Activated naive CD4-positive, alpha-beta T cell treated with anti-CD3 and anti-CD28 coated beads for 36 hours (primary cell): ENCODE measurements at regions not wholly inside any gene's neighbourhood (a gene's known extent, or its start where the extent isn't known, plus 50 kb on each side); places are given as distances from the start of the nearest gene placed in this dataset.
"Not testable (repeated sequence)": the region's sequence is repeated elsewhere in the genome, so short reads cannot be mapped to it uniquely, and the experiment has no call there.

Experiments used
- CTCF ChIA-PET: fragments of 350-600 bp; sonication (Branson Sonifier 250); formaldehyde crosslinking; loops from one replicate; lab custom pipeline; 2021; ENCODE audit warnings: antibody characterized with exemption; lab: Charles Lee
- DNase-seq: peaks from one replicate; pipeline ENCODE4 v3.0.0-alpha.2; 2020
- H3K27ac Mint-ChIP-seq: one replicate; pipeline ENCODE4 v1.8.0; 2021; ENCODE audit warnings: mild to moderate bottlenecking, mixed read lengths
- H3K27me3 Mint-ChIP-seq: one replicate; pipeline ENCODE4 v1.8.0; 2021; ENCODE audit warnings: low read depth, mixed read lengths
- H3K36me3 Mint-ChIP-seq: one replicate; pipeline ENCODE4 v1.8.0; 2021; ENCODE audit warnings: low read depth, mixed read lengths
- H3K4me1 Mint-ChIP-seq: one replicate; pipeline ENCODE4 v1.8.0; 2021; ENCODE audit warnings: low read depth, mixed read lengths
- H3K4me3 Mint-ChIP-seq: one replicate; pipeline ENCODE4 v1.8.0; 2021; ENCODE audit warnings: mild to moderate bottlenecking, moderate library complexity, mixed read lengths
- H3K9me3 Mint-ChIP-seq: one replicate; pipeline ENCODE4 v1.8.0; 2021; ENCODE audit warnings: mixed read lengths
- intact Hi-C: fragments of 100-400 bp; cut with micrococcal nuclease; formaldehyde crosslinking; loops from one replicate; pipeline ENCODE4 v1.15.1; 2023

DNA sequence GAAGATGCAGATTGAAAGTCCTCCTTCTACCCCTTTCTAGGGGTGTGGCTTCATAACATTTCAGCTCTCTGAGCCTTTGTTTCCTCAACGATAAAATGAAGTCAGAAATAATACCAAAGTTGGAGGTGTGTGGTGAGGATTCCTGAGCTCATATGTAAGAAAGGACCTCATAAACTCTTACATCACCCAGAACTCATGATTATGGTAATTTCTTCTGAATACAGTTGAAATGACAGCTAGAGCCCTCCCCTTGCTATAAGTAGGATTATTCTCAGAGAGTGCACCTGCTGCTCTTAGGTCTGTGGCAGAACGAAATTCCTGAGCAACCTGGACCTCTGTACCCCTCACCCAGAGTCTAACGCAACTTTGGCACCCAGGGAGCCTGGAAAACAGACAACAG is 291.4 kb upstream of the KLF4 start:
- Mint-ChIP-seq H3K27ac (no peak overlapping the region), H3K4me1 (no peaks in the 10 kb centered on the region), H3K27me3 (no peaks in the 10 kb centered on the region), H3K9me3 (no peaks in the 10 kb centered on the region), H3K36me3 (no peaks in the 10 kb centered on the region), H3K4me3 (no peak overlapping the region)
- DNase-seq: no peak
- CTCF ChIA-PET: no interaction called here
- intact Hi-C loops: no loop called here

DNA sequence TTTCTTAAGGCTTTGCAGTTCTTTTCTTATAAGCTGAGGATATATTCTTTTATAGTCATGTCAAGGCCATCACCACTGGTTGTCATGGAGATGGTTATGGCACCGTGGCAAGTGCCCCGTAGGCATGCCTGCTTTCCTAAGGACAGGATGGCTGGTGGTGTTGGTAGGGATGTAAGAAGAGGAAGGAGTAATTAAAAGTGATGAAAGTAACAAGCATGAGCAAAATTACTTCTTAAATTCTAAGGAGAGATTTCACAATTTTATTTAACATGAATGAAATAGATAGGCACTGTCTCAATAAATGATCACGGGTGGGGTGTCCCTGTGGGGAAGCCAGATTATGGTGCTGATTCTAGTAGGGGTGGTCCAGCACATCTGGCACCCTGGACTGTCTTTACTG is 290.2 kb upstream of the KLF4 start:
- CTCF ChIA-PET: no interaction called here
- Mint-ChIP-seq H3K27ac (no peak overlapping the region), H3K4me1 (no peaks in the 10 kb centered on the region), H3K9me3 (no peaks in the 10 kb centered on the region), H3K27me3 (no peaks in the 10 kb centered on the region), H3K4me3 (no peak overlapping the region), H3K36me3 (no peaks in the 10 kb centered on the region)
- DNase-seq: no peak
- intact Hi-C loops: no loop called here

DNA sequence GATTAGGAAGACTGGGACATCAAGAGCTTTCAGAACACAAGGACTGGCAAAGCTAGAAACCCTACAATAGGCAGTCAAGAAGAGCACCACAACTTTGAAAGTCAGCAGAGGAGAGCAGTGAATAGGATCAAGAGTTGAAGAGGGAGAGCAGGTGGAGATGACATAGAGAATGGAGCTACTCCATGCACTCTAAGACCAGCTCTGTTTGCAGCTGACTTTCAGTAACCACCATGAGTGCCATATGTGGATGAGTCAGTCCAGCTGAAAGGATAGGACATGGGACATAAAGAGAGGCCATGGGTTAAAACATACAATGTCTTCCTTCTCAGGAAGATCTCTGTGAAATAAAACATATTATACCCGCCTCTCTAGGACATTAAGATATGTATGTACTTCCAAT is 289.1 kb upstream of the KLF4 start:
- Mint-ChIP-seq H3K36me3 (no peaks in the 10 kb centered on the region), H3K9me3 (no peaks in the 10 kb centered on the region), H3K27me3 (no peaks in the 10 kb centered on the region), H3K27ac (no peak overlapping the region), H3K4me1 (no peaks in the 10 kb centered on the region), H3K4me3 (no peak overlapping the region)
- DNase-seq: no peak
- intact Hi-C loops: no loop called here
- CTCF ChIA-PET: no interaction called here

DNA sequence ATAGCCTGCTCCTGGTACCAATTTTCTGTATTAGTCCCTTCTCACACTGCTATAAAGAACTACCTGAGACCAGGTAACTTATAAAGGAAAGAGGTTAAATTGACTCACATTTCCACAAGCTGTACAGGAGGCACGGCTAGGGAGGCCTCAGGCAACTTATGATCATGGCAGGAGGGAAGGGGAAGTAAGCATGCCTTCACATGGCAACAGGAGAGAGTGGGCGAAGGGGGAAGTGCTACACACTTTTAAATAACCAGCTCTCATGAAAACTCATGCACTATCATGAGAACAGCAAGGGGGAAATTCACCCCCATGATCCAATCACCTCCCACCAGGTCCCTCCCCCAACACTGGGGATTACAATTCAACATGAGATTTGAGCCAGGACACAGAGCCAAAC is 284.5 kb upstream of the KLF4 start:
- H3K27me3 Mint-ChIP-seq, H3K9me3 Mint-ChIP-seq, H3K27ac Mint-ChIP-seq, H3K36me3 Mint-ChIP-seq, H3K4me1 Mint-ChIP-seq, DNase-seq, H3K4me3 Mint-ChIP-seq, intact Hi-C loops, CTCF ChIA-PET: not testable (repeated sequence)

DNA sequence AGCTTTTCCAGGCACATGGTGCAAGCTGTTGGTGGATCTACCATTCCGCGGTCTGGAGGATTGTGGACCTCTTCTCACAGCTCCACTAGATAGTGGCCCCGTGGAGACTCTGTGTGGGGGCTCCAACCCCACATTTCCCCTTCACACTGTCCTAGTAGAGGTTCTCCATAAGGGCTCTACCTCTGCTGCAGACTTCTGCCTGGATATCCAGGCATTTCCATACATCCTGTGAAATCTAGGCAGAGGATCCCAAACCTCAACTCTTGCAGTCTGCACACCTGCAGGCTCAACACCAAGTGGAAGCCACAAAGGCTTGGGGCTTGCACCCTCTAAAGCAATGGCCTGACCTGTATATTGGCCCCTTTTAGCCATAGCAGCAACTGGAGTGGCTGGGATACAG is 283.4 kb upstream of the KLF4 start:
- Mint-ChIP-seq H3K36me3 (no peaks in the 10 kb centered on the region), H3K4me3 (no peak overlapping the region), H3K27ac (no peak overlapping the region), H3K4me1 (no peaks in the 10 kb centered on the region), H3K27me3 (no peaks in the 10 kb centered on the region), H3K9me3 (no peaks in the 10 kb centered on the region)
- no peak for DNase-seq
- intact Hi-C loops: no loop called here
- CTCF ChIA-PET: no interaction called here

DNA sequence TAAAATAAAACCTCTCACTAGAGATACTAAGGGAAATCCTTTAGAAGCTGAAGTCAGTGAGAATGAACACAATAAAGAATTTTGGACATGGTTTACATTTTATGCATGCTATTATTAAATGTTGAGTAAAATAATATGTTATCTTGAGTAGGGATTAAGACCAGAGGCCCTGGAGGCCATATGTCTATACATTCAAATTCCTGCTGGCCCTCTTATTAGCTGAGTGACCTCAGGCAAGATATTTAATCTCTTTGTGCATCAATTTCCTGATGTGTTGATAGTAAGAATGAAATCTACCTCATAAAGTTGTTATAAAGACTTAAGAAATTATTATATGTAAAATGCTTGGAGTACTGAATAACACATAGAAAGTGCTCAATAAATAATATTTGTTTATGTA is 281.1 kb upstream of the KLF4 start:
- intact Hi-C loops: no loop called here
- Mint-ChIP-seq H3K9me3 (no peaks in the 10 kb centered on the region), H3K27me3 (no peaks in the 10 kb centered on the region), H3K4me3 (no peak overlapping the region), H3K36me3 (no peaks in the 10 kb centered on the region), H3K4me1 (no peaks in the 10 kb centered on the region), H3K27ac (no peak overlapping the region)
- CTCF ChIA-PET: no interaction called here
- DNase-seq: no peak

DNA sequence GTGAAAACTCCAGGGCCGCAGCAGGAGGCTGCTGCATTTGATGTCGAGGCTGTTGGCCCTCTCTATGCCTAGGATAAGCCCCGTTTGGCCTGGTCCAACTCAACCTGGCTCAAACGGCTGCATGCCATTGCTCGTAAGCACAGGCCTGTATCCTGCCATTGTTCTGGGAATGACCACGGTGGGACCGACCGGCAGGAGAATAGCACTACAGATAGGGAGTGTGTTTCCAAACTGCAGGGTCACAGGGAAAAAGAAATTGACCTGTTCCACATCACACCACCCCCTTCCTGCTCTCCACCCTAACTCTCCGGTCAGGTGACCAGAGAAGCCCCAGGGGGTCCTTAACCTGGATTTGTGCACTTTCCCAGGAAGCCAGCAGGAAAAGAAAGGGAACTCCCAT is 278.7 kb upstream of the KLF4 start:
- Mint-ChIP-seq H3K4me3 (no peak overlapping the region), H3K27me3 (no peaks in the 10 kb centered on the region), H3K9me3 (peaks cover 7% of the 10 kb centered on the region), H3K27ac (no peak overlapping the region), H3K36me3 (no peaks in the 10 kb centered on the region), H3K4me1 (no peaks in the 10 kb centered on the region)
- intact Hi-C loops: no loop called here
- CTCF ChIA-PET: no interaction called here
- no peak for DNase-seq

DNA sequence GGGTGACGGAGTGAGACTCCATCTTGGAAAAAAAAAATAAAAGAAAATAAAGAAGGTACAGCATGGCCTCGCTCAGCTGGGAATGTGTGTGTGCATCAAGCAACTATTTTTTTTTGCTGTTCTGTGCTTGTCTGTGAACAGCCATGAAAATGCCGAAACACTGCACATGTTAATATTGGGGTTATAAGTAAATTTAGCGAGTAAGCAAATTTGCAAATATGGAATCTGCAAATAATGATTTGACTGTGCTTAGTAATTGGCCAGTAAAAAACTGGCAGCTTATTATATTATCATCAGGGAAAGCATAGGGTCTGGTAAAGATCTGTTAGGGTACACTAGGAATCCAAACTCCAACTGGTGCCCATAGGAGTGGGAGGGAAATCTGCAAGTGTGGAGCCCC is 278.1 kb upstream of the KLF4 start:
- Mint-ChIP-seq H3K27ac (no peak overlapping the region), H3K4me3 (no peak overlapping the region), H3K27me3 (no peaks in the 10 kb centered on the region), H3K9me3 (peaks cover 7% of the 10 kb centered on the region), H3K36me3 (no peaks in the 10 kb centered on the region), H3K4me1 (no peaks in the 10 kb centered on the region)
- CTCF ChIA-PET: no interaction called here
- no peak for DNase-seq
- intact Hi-C loops: no loop called here

DNA sequence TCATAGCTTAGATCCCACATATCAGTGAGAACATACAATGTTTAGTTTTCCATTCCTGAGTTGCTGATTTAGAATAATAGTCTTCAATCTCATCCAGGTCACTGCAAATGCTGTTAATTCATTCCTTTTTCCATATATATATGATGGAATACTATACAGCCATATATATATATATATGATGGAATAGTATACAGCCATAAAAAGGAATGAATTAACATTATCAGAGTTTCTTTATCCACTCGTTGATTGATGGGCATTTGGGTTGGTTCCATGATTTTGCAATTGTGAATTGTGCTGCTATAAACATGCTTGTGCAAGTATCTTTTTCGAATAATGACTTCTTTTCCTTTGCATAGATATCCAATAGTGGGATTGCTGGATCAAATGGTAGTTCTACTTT is 273.9 kb upstream of the KLF4 start:
- H3K4me3 Mint-ChIP-seq, intact Hi-C loops, H3K27me3 Mint-ChIP-seq, H3K4me1 Mint-ChIP-seq, H3K36me3 Mint-ChIP-seq, H3K27ac Mint-ChIP-seq, DNase-seq, H3K9me3 Mint-ChIP-seq, CTCF ChIA-PET: not testable (repeated sequence)

DNA sequence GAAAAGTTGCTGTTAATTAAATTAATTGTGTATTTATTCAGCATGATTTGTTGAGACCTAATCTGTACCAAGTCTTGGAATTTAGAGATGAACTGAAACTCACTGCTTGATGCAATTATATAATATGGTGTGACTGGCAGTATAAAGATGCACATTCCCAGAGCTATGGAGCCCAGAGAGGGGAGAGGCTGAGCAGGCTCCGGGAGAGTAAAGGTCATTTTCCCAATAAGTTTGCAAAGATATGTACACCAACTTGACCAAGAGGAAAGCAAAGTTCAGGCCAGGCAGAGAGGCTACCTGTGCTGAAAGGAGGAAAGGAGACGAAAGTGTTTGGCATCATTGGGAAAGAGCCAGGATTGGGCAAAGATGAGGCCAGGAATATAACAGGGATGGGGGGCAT is 271.7 kb upstream of the KLF4 start:
- Mint-ChIP-seq H3K9me3 (peaks cover 10% of the 10 kb centered on the region), H3K4me3 (no peak overlapping the region), H3K4me1 (no peaks in the 10 kb centered on the region), H3K27me3 (no peaks in the 10 kb centered on the region), H3K27ac (no peak overlapping the region), H3K36me3 (no peaks in the 10 kb centered on the region)
- intact Hi-C loops: no loop called here
- no peak for DNase-seq
- CTCF ChIA-PET: no interaction called here

DNA sequence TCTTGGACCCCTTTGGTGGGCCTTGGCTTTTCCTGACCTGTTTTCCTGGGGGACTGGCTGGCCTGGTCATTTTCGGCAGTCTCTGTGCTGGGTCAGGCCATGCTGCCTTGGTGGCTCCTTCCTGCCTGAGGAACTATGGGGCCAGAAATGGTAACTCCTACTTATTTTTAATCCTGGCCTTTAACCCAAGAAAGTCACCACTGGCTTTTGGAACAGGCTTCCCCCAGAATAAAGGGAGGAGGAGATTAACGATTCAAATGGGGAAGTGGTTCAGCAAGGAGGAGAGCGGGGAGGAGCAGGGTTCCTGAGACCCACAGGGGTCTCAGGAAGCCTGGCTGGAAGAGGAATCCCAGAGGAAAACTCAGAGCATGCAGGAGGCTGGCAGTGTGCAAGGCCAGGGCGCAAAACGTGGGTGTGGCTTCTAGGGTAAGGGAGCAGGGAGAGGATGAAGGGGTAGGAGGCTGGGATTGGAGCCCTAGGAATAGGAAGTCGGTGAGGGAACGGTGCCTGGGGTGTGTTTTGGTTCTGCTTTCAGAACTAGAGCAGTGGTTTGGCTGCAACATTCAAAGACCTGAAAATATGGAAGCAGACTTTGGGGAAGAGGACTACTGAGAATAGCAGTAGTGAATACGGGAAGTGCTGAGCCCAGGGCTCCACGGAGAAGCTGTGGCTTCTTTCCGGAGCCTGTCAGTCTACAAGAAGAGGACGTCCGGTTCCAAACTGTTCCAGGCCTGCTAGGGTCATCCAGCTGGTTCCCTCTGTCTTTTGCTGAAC is 271.1 kb upstream of the KLF4 start:
- H3K9me3 Mint-ChIP-seq: peaks cover 10% of the 10 kb centered on the region
- H3K4me3 Mint-ChIP-seq: no peak overlapping the region
- DNase-seq: no peak
- no peaks in the 10 kb centered on the region for H3K27me3 Mint-ChIP-seq
- no peaks in the 10 kb centered on the region for H3K36me3 Mint-ChIP-seq
- intact Hi-C loops: no loop called here
- H3K27ac Mint-ChIP-seq: no peak overlapping the region
- CTCF ChIA-PET: no interaction called here
- no peaks in the 10 kb centered on the region for H3K4me1 Mint-ChIP-seq

DNA sequence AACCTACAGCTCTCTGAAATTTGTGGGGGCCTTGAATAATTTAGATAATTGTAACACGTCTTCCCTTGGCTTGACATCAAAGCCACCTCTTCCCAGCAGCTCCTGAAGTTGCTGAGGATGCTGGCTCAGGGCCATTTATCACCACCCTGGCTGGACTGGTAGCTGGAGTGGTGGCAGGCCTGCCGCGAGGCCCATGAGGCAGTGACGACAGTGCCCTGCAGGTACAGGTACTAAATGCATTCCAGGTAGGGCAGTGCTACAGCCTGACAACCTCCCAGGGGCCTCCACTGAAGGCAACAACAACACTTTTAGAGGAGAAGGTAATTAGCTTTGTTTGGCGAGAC is 270.2 kb upstream of the KLF4 start:
- Mint-ChIP-seq H3K27ac (no peak overlapping the region), H3K36me3 (no peaks in the 10 kb centered on the region), H3K27me3 (no peaks in the 10 kb centered on the region), H3K9me3 (peaks cover 9% of the 10 kb centered on the region), H3K4me1 (no peaks in the 10 kb centered on the region), H3K4me3 (no peak overlapping the region)
- intact Hi-C loops: no loop called here
- CTCF ChIA-PET: no interaction called here
- DNase-seq: no peak

DNA sequence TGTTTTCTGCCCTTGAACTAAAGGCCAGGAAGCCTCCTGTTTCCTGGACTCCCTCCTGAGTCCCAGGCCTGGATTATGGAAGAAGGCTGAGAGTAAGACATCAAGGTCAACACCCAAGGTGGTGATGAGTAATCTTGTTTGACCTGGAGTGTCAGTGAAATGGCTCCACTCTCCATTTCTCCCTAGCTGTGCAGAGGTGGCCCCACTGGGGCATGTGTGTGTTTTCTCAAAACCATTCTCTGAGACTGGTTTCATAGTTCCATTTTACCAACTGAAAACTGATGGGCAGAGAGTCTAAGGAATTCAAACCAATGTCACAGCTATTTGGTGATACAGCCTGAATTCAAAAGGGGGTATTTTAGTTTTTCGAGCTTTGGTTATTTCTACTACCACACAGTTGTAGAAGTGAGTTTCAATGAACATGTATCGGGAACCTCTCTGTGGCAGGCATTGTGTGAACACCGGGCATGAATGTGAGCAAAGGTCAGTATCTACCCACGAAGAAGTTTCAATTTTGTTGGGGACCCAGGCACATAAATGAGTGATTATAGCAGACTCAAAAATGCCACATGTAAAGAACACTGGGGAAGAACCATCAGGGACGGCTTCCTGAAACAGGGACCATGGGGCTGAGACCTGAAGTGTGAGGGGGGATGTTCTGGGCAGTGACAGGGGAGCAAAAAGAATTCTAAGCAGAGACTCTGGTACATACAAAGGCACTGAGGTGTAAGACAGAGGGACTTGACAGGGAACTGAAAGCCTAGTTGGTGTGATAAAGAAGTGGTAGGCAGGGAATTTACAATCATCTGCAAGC is 269.6 kb upstream of the KLF4 start:
- H3K4me3 Mint-ChIP-seq: no peak overlapping the region
- intact Hi-C loops: no loop called here
- no peaks in the 10 kb centered on the region for H3K36me3 Mint-ChIP-seq
- H3K4me1 Mint-ChIP-seq: no peaks in the 10 kb centered on the region
- no peaks in the 10 kb centered on the region for H3K27me3 Mint-ChIP-seq
- DNase-seq: no peak
- no peak overlapping the region for H3K27ac Mint-ChIP-seq
- H3K9me3 Mint-ChIP-seq: peaks cover 9% of the 10 kb centered on the region
- CTCF ChIA-PET: no interaction called here
